ENCODE measurements at regions not wholly inside any gene's neighbourhood (a gene's known extent, or its start where the extent isn't known, plus 50 kb on each side); places are given as distances from the start of the nearest gene placed in this dataset.
"Not testable (repeated sequence)": the region's sequence is repeated elsewhere in the genome, so short reads cannot be mapped to it uniquely, and the experiment has no call there.

GRCh38 chr2:160730296-160730995 is 236.8 kb upstream of the RBMS1 start:
- no peak for DNase-seq (ENCODE audit: low spot score)

GRCh38 chr2:160731415-160731814 is 237.8 kb upstream of the RBMS1 start:
- no peak for DNase-seq (ENCODE audit: low spot score)

DNA sequence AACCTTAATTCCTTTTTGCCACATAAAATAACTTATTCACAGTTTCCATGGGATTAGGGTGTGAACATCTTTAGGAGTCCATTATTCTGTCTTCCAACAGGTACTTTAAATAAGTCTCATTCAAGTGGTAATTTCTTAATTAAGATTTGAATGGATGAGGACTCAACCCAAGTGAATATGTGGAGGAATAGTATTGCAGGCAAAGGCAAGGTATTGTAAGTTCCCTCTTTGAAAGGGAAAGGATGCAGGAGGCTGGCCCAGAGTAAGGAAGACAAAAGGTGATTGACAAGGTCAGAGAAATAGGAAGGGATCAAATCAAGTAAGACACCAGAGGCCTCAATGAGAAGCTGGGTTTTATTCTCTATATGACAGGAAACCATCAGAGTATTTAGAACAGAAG is 238.2 kb upstream of the RBMS1 start:
- no peak for DNase-seq (ENCODE audit: low spot score)

GRCh38 chr2:160735696-160736095 is 242.1 kb upstream of the RBMS1 start:
- no peak for DNase-seq (ENCODE audit: low spot score)

DNA sequence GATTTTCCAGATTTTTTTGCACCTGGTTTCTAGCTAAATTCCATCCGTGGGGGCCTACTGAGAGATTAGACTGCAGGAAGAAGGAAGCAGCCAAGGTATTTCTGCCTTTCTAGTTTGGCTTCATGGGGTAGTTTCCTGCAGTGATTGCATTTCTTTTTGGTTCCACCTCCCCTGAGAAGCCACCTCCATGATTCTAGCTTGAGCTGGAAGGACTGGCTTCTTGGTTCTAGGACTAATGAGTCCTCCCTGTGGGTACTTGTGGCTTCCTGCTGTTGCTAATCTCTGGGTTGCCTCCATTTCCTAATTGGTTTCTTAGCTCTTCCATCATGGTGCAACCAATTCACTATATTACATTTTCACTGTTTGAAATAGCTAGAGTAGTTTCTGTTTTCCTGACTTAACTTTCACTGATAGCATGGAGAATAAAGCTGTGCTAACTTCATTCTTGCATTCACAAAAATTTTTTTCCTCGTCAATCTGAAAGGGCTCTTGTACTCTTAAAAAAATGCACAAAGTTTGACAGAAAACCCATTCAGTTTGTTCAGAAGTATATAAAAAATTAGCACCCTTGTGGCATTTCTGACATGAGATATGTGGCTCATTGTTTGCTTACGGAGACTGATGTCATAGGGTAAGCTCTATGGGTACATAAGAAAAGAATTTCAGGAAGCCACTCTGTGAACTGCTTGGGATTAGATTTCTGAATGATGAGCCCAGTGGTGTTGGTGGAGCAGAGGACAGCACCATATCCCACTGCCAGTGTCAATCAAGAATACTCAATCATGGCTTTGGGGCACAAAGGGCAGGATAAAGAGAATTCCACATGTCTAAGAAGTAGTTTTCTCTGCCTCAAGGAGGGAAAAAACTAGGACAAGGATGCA is 242.8 kb upstream of the RBMS1 start:
- DNase-seq (ENCODE audit: low spot score): no peak

GRCh38 chr2:160737247-160737646 is 243.6 kb upstream of the RBMS1 start:
- no peak for DNase-seq (ENCODE audit: low spot score)

- no peak for DNase-seq (ENCODE audit: low spot score)
Measured at GRCh38 chr2:160741271-160741670, 247.7 kb upstream of the RBMS1 start.

DNA sequence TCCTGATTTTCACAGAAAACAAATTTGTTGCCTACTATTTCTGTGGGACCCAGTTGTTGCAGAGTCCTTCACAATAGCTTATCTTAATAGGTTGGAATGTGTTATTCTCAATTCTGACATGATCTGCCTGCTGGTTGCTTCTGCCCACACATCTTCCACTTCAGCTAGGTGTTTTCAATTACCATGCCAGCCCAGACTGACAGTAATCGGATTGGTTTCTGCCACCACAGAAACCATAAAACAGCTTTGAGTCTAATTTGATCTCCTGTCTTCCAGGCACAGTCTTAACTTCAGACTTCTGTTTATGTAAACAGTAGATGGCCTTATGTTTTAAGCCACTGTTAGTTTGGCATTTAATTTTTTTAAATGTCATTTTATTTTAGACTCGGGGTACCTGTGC is 248.2 kb upstream of the RBMS1 start:
- no peak for DNase-seq (ENCODE audit: low spot score)

DNA sequence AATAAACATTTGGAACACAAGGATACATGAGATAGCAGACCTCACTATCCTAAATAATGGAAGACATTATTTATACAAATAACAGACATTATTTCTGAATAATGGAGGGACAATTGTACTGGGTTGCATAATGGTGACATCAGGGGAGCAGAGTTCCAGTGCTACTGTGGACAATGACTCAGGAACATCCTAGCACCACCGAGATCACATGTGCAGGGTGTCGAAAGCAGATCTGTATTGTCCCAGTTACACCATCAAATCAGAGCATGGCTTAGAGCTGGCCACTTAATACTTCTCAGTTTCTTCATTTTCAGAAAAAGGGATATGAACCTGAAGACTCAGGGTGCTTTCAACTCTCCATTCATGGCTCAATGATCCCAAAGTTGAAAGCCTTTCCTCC is 249.1 kb upstream of the RBMS1 start:
- DNase-seq (ENCODE audit: low spot score): no peak

DNA sequence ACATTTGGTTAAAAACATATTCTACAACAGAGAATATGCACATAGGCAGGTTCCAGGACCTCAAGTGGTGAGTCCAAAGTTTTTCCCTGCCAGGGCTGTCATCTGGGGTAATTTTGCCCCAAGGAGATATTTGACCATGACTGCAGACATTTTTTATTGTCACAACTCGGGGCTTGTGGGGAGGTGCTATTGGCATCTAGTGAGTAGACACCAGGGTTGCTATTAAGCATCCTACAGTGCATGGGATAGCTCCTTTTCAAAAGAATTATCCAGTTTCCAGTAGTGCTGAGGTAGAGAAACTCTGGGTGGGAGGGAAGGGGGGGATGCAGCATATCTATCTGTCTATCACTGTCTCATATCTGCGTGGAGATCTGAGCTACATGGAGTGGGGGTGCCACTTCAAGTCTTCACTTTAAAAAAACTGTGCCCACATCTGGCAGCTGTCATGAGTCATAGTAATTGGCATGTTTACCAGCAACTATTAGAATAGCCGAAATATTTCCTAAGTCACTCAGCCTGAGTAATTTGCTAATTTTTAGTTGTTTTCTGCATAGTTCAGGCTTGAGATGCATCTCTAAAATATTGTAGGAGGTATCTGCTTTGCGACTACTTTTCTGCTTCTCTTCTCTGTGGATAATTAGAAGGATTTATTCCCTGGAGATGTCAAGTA is 254.0 kb upstream of the RBMS1 start:
- DNase-seq (ENCODE audit: low spot score): no peak

- no peak for DNase-seq (ENCODE audit: low spot score)
Measured at GRCh38 chr2:160751021-160751420, 257.4 kb upstream of the RBMS1 start.

DNA sequence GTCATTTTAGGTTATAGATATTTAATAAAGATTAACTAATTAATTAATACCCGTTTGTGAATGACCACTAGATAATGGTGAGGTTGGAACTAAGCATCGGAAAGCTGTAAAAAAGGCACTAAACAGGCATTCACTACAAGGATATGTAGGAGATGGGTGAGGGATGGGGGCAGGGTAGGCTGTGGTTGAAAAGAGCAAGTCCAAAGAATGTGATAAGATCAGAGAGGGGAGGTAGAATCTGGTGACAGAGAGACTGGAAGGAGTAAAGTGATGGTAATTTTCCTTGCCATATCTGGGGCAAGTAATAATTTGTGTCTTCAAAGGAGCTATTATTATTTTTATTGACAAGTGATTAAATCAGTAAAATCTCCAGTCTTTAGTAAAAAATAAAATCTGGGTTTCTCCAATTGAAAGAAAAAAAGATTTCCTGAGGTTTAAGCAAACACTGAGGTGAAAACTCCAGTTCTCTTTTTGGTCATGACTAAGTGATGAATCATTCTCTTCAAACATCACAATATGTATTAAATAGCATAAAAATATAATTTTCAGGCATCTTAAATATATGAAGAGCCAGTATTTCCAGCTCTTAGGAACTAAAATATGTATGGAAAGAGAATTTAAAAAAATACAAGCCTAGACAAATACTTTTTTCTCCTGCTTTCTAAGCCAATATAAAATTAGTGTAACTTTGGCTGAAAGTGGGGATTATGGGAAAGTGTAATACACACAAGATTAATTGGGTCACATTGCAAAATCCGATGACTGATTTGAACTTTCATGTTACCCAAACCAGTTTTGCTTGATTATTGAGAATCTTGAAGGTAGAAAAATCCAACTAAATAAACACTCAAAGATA is 259.1 kb upstream of the RBMS1 start:
- DNase-seq (ENCODE audit: low spot score): no peak

DNA sequence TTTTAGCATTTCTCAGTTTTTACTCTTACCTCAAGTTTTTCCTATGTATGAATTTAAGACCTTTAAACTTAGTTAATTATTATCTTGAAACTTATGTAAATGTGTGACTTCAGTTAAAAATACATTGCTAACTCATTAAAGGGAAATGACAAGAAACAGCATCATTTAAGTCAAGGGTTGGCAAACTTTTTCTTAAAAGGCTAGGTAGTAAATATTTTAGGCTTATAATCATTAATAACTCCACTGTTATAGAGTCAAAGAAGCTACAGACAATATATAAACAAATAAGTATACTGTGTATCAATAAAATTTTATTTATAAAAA is 259.7 kb upstream of the RBMS1 start:
- DNase-seq (ENCODE audit: low spot score): no peak

DNA sequence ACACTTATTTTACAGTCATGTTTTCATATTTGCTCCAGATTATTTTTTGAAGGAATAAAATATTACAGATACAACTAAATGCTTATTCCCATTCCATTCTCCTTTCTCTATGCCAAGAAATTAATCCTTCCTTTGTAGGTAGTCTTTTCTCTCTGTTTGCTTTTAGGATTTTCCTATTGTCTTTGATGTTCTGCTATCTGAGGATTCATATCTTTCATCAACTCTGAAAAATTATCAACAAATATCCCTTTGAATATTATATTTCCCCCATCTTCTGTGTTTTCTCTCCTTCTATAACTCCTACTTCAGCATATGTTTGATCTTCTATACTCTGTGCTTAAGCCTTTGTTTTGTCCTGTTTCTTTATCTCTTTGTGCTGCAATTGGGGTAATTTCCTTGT is 260.4 kb upstream of the RBMS1 start:
- DNase-seq (ENCODE audit: low spot score): no peak

DNA sequence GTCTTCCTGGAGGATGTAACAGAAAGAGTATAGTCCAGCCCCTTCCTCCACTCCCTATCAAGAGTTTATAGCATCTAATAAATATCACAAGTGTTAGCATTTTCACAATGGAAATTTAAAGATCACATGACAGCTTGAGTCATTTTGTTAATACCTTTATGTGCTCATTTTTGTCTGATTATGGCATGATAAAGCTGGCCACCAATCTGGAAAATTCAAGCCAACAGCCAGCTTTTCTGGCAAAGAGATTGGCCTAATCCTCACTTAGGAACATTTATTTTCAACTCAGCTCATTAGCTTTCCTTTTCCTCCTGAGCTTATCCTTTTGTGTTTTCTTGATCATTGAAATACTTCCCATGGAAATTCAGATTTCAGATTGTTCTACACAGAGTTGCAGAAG is 262.9 kb upstream of the RBMS1 start:
- no peak for DNase-seq (ENCODE audit: low spot score)

- DNase-seq (ENCODE audit: low spot score): not testable (repeated sequence)
Measured at GRCh38 chr2:160762493-160763128, 269.0 kb upstream of the RBMS1 start.

DNA sequence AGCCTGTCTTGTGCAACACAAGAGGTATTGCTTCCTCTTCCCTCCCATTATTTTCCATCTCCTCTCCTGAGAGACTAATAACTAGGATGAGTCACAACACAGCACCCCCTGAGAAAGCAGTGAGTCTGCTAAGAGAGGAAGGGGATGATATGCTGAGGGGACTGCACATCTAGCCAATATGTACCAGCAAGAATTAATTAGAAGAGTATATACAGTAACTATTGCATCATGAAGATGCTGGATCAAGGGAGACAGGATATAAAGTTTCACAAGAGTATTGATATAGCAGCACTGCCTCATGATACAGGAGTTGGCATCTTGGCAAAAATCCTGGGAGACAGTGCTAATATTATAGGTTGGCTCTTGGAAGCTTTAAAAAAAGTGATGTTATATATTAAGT is 289.9 kb upstream of the RBMS1 start:
- no peak for DNase-seq (ENCODE audit: low spot score)

DNA sequence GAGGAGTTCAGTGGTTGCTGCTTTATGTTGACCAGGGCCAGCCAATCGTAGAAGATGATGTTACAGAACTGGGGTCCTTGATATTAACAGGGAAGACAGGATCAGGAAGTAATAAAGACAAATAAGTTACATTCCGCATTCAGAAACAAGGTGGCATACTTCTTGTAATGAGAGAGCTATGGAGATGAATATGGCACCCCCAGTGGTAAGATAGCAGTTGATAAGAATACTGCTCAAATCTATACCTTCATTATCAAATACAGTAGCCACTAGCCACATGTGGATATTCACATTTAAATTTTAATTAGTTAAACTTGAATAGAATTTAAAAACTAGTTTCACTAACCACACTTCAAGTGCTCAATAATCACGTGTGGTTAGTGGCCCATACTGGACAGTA is 290.4 kb upstream of the RBMS1 start:
- DNase-seq (ENCODE audit: low spot score): no peak

GRCh38 chr2:160790738-160791137 is 297.1 kb upstream of the RBMS1 start:
- no peak for DNase-seq (ENCODE audit: low spot score)

DNA sequence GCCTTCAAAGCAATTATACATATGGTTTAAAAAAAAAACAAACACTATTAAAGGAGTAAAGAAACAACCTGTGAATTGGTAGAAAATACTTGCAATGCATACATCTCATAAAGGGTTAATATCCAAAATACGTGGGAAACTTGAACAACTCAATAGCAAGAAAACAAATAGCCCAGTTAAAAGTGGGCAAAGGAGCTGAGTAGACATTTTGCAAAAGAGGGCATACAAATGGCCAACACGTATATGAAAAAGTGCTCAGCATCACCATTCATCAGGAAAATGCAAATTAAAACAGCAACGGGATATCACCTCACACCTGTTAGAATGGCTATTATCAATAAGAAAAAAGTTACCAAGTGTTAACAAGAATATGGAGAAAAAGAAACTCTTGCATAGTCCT is 298.3 kb upstream of the RBMS1 start:
- no peak for DNase-seq (ENCODE audit: low spot score)

GRCh38 chr2:160792837-160793236 is 299.2 kb upstream of the RBMS1 start:
- DNase-seq (ENCODE audit: low spot score): no peak

- DNase-seq (ENCODE audit: low spot score): no peak
Measured at GRCh38 chr2:160794926-160795325, 301.3 kb upstream of the RBMS1 start.
